Calu3 (cell line): ENCODE measurements at regions not wholly inside any gene's neighbourhood (a gene's known extent, or its start where the extent isn't known, plus 50 kb on each side); places are given as distances from the start of the nearest gene placed in this dataset.

Experiments
- BruUV-seq: library from RNA; stranded (reverse); fragments of 400-500 nt; replicated peaks from 2 replicates; lab custom pipeline; 2021; lab: Mats Ljungman, UMichigan
- CTCF ChIA-PET: fragments of 300-600 bp; sonication (Branson Sonifier 250); formaldehyde crosslinking; loops from one replicate; lab custom pipeline; 2022; ENCODE audit warnings: antibody characterized with exemption; lab: Charles Lee
- DNase-seq: peaks from one replicate; pipeline ENCODE4 v3.0.0; 2022
- H3K27ac Mint-ChIP-seq: one replicate; pipeline ENCODE4 v1.8.0; 2022; ENCODE audit warnings: mixed read lengths; ENCODE audit not compliant: unreplicated experiment
- H3K27me3 Mint-ChIP-seq: one replicate; pipeline ENCODE4 v1.8.0; 2022; ENCODE audit warnings: mixed read lengths; ENCODE audit not compliant: unreplicated experiment
- H3K36me3 Mint-ChIP-seq: one replicate; pipeline ENCODE4 v1.8.0; 2022; ENCODE audit warnings: mild to moderate bottlenecking, moderate library complexity, mixed read lengths; ENCODE audit not compliant: insufficient read depth, unreplicated experiment
- H3K4me1 Mint-ChIP-seq: one replicate; pipeline ENCODE4 v1.8.0; 2022; ENCODE audit warnings: mild to moderate bottlenecking, low read depth, mixed read lengths; ENCODE audit not compliant: unreplicated experiment
- H3K4me3 Mint-ChIP-seq: one replicate; pipeline ENCODE4 v1.8.0; 2022; ENCODE audit warnings: mild to moderate bottlenecking, low read depth, moderate library complexity, mixed read lengths; ENCODE audit not compliant: unreplicated experiment
- H3K9me3 Mint-ChIP-seq: one replicate; pipeline ENCODE4 v1.8.0; 2022; ENCODE audit warnings: low read depth, mixed read lengths; ENCODE audit not compliant: unreplicated experiment
- CTCF ChIP-seq: fragments of 200-600 bp; IDR thresholded peaks from one replicate; pipeline ENCODE4 v1.8.0; 2022; ENCODE audit warnings: antibody characterized with exemption; ENCODE audit not compliant: unreplicated experiment
- intact Hi-C: fragments of 100-400 bp; cut with micrococcal nuclease; formaldehyde crosslinking; loops from one replicate; pipeline ENCODE4 v1.10.0; 2022; ENCODE audit not compliant: unreplicated experiment

DNA sequence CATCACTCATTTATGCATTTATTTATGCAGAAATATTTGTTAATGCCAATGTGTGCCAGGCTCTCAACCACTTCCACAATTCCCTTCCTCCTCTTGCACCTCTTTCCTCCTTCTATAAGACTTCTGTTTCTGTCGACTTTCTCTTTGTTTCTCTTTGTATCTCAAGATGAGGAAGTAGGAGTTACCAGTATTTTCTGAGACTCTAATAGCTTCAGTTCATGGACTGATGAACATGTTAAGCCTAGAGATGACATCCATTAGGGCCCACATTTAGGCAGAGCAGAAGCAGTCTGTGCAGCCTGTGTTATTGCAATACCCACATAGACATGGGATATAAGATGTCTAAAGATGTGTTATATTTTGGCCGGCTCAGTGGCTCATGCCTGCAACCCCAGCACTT is 241.8 kb upstream of the SMIM31 start:
- intact Hi-C loops: no loop called here
- H3K27ac Mint-ChIP-seq: no peak overlapping the region
- no peaks in the 10 kb centered on the region for H3K4me1 Mint-ChIP-seq
- TF ChIP-seq CTCF: no peak
- CTCF ChIA-PET: no interaction called here
- no peaks in the 10 kb centered on the region for H3K27me3 Mint-ChIP-seq
- H3K4me3 Mint-ChIP-seq: no peak overlapping the region
- DNase-seq: no peak
- H3K9me3 Mint-ChIP-seq: peaks cover under 1% of the 10 kb centered on the region
- no TSS peak for BruUV-seq
- no peaks in the 10 kb centered on the region for H3K36me3 Mint-ChIP-seq

DNA sequence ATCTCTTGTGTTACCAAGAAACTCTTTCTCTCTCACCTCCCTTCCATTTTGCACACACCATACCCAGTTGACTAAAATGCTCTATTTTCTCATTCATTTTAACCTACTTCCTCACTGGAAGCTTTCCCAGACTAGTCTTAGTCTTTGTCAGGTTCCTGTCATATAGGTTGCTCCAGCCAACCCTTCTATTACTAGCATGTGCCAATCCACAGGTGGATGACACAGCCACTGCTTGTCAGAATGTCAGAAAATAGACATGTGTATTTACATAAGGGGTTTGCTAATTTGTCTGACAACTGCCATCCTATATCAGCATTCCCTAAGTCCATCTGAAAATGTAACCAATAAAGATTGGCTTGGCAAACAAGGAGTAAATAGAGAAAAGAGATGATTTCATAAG is 239.2 kb upstream of the SMIM31 start:
- H3K4me1 Mint-ChIP-seq: no peaks in the 10 kb centered on the region
- H3K27me3 Mint-ChIP-seq: no peaks in the 10 kb centered on the region
- CTCF ChIA-PET: no interaction called here
- TF ChIP-seq CTCF: no peak
- H3K4me3 Mint-ChIP-seq: no peak overlapping the region
- H3K9me3 Mint-ChIP-seq: peaks cover 2% of the 10 kb centered on the region
- intact Hi-C loops: no loop called here
- no peaks in the 10 kb centered on the region for H3K36me3 Mint-ChIP-seq
- H3K27ac Mint-ChIP-seq: no peak overlapping the region
- DNase-seq: no peak
- no TSS peak for BruUV-seq

DNA sequence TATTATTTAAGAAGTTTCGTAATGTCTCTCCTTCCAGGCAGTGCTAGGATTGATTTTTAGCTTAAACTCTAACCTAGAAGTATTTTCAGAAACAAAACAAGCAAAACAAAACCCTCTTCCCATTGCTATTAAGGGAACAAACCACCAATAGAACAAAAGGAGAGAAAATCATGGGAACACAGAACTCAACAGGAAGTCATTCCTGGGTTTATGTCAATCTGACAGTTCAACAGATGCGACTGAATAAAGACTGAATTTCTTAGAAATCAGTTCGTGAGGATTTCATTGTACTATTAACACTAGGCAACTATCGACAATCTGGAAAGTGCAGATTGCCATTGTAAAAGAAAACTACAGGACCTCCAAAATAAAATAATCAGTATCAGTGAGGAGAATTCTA is 229.1 kb upstream of the SMIM31 start:
- no peak for TF ChIP-seq CTCF
- Mint-ChIP-seq H3K9me3 (no peaks in the 10 kb centered on the region), H3K27me3 (no peaks in the 10 kb centered on the region), H3K36me3 (no peaks in the 10 kb centered on the region), H3K27ac (no peak overlapping the region), H3K4me3 (no peak overlapping the region), H3K4me1 (no peaks in the 10 kb centered on the region)
- CTCF ChIA-PET: no interaction called here
- intact Hi-C loops: no loop called here
- BruUV-seq: no TSS peak
- DNase-seq: no peak

DNA sequence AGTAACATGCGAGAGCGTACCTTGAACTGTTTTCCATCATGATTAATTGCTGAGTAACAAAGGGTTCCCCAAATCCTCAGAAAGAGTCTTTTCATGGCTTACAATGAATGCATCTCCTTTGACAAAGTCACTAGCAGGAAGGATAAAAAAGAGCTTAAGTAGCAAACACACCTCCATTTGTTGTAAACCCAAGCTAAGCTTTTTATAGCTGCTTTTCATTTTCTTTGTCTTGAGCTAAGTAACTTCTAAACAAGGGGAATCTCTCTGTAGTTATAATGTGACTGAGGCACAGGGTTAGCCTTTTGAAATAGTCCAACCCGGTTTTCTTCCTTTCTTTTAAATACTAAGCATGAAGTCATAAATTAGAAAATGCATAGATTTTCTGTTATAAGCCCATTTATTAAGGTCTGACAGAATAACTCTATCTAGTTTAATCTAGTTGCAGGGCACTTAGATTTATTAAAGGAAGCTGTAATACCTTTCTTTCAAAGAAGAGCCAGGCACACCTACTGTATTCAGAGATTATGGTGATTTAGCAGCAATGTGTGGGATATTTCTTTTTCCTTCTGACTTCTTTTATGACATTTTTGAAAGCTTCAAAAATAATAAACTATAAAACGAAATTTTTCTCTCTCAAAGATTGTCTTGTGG is 226.9 kb upstream of the SMIM31 start:
- TF ChIP-seq CTCF: no peak
- H3K27me3 Mint-ChIP-seq: no peaks in the 10 kb centered on the region
- no peaks in the 10 kb centered on the region for H3K4me1 Mint-ChIP-seq
- H3K27ac Mint-ChIP-seq: no peak overlapping the region
- intact Hi-C loops: no loop called here
- no TSS peak for BruUV-seq
- no peak overlapping the region for H3K4me3 Mint-ChIP-seq
- CTCF ChIA-PET: interaction anchor here (0.5 kb wide), 1 partner anchor 241 kb away, joined by 4 read pairs; no protein-coding TSS in a partner anchor
- no peaks in the 10 kb centered on the region for H3K36me3 Mint-ChIP-seq
- H3K9me3 Mint-ChIP-seq: peaks cover 10% of the 10 kb centered on the region
- DNase-seq: no peak
